ENCODE measurements at regions not wholly inside any gene's neighbourhood (a gene's known extent, or its start where the extent isn't known, plus 50 kb on each side); places are given as distances from the start of the nearest gene placed in this dataset.
"Not testable (repeated sequence)": the region's sequence is repeated elsewhere in the genome, so short reads cannot be mapped to it uniquely, and the experiment has no call there.

GRCh38 chr9:30609713-30610112, 1774.7 kb upstream of the ACO1 start:
- no peak for DNase-seq (ENCODE audit: low read depth in 4 of 4, low spot score in 3 of 4)

DNA sequence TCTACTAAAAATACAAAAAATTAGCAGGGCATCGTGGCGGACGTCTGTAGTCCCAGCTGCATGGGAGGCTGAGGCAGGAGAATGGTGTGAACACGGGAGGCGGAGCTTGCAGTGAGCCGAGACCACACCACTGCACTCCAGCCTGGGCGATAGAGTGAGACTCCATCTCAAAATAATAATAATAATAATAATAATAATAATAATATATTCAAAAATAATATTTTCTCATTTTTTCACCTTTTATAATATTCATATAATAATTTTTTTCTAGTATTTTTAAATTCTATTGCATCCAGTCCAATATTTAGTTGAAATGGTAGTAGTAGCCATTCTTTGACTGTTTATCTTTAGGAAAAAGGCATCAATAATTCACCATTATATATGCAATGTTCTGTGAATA, 1767.7 kb upstream of the ACO1 start:
- not testable (repeated sequence) for DNase-seq (ENCODE audit: low read depth in 4 of 4, low spot score in 3 of 4)

DNA sequence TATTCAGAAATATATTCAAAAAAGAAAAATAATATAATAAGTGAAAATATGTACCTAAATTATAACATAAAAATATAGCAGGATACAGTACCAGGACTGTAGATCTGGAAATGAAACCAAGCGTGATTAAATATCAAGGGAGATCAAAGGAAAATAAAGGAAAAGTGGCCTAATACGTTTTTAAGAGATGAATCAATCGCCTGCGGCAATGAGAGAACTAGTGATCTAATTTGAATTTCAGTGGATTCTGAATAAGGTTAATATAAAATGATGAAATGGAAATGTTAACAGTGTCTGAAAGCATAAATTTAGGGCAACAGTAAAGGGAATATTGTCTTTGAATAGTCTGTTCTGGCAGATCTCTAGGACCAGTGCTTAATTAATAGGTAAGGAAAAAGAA, 1761.9 kb upstream of the ACO1 start:
- no peak for DNase-seq (ENCODE audit: low read depth in 4 of 4, low spot score in 3 of 4)

DNA sequence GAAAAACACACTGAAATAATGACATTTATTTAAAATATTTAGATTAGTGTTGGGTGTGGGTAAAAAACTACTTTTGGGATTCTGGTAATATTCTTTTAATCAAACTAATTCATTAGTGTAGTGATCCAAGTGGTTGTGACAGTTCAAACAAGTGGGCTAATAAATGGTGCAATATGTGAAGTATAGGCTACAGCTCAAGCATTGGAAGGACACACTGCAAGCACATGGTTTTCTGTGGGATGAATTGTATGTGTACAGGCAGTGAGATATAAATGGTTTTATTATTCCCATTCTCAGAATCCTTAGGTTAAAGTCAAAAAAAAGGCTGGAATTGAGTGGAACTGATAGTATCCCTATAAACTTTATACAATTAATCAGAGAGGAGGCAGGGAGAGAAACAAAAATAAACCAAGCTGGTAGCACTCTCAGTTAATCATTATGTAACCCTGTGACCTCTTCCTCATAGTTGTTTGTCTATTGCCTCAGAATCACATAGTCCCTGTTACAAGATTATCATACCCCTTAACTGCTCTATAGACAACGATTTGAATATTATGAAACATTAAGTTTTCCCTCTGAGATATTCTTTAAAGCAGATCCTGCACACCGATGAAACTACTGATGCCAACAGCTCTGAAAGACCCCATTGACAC, 1755.4 kb upstream of the ACO1 start:
- no peak for DNase-seq (ENCODE audit: low read depth in 4 of 4, low spot score in 3 of 4)

GRCh38 chr9:30630459-30630858, 1754.0 kb upstream of the ACO1 start:
- no peak for DNase-seq (ENCODE audit: low read depth in 4 of 4, low spot score in 3 of 4)

GRCh38 chr9:30646639-30647038, 1737.8 kb upstream of the ACO1 start:
- not testable (repeated sequence) for DNase-seq (ENCODE audit: low read depth in 4 of 4, low spot score in 3 of 4)

DNA sequence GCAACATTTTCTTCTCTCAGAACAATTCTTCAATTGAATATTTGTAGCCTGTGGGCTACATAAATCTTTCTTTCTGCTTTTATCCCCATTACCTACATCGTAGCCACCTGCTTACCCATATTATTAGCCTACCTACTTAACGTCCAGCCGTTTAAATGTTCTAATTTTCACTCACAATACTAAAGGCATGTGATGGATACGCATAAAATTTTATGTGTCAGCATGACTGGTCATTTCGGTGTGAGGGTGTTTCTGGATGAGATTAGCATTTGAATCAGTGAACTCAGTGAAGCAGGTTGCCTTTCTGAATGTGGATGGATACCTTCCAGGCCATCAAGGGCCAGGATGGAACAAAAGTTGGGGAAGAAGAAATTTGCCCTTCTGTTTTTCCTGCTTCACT, 1722.5 kb upstream of the ACO1 start:
- no peak for DNase-seq (ENCODE audit: low read depth in 4 of 4, low spot score in 3 of 4)

DNA sequence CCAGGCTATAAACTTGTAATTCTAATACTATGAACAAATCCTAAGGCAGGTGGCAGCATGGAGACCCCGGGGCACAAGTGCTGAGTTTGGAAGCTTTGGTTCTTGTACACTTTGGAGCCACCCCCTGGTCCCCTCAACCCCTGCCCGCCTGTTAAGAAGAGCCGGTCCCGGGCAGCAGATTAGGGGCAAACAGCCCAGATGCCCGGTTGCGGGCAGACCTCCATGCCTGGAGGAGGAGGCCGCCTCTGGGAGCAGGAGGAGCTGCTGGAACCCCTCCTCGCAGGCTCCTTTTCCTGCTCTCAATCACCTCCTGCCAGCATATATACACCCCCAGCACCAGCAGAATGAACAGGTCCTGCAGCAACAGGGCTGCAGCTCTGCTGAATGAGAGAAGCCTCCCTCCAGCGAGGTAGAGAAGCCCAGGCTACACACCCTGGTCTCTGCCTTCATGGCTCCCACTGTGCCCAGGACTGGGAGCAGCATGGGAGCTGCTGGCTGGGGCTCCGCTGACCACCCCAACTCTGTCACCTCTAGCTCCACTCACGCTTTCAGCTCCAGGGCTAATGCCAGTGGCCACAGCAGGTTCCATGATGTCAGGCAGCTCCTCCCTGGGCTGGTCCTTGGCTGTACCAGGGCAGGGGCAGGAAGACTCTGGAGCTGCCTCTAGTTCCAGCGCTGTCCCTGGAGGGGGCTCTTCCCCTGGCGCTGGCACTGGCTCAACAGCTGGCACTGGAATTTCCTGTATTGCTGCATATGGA, 1713.5 kb upstream of the ACO1 start:
- no peak for DNase-seq (ENCODE audit: low read depth in 4 of 4, low spot score in 3 of 4)

- no peak for DNase-seq (ENCODE audit: low read depth in 4 of 4, low spot score in 3 of 4)
These were observed 1711.3 kb upstream of the ACO1 start for GRCh38 chr9:30673132-30673531.

DNA sequence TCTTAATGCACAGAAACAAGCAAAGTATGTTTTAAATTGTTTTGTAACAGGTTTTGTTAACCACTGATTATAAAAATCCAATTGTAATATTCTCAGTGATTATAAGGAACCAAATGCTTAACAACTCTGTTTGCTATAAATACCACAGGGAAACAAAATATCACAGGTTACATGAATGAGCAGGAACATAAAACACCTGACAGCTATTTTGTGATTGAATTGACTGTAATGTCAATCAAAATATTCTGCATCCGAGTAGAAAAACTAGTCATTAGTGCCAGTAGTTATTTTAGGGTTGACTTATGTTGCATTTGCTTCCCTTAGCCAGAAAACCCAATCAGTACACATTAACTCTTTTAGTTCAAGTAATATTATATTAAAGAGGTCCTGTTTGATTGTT, 1707.8 kb upstream of the ACO1 start:
- no peak for DNase-seq (ENCODE audit: low read depth in 4 of 4, low spot score in 3 of 4)

DNA sequence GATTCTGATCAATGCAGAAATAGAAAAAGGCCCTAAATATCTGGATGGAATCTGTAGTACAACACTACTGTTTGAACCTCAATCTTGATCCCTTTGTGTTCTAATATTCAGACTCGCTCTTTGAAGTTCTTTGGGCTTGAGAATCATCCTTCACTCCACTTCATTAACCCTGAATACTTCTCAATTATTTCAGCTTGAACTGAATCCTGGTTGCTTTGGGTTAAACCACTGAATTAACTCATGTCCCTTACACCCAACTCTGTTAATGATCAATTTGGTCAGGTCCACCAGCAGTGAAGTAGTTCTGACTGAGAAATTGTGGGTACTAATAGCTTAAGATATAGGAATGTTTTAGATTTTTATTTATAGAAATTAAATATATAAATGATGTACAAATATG, 1707.2 kb upstream of the ACO1 start:
- DNase-seq (ENCODE audit: low read depth in 4 of 4, low spot score in 3 of 4): peak in 1 of 4 donors; percentile 1

GRCh38 chr9:30688801-30689200, 1695.6 kb upstream of the ACO1 start:
- no peak for DNase-seq (ENCODE audit: low read depth in 4 of 4, low spot score in 3 of 4)

DNA sequence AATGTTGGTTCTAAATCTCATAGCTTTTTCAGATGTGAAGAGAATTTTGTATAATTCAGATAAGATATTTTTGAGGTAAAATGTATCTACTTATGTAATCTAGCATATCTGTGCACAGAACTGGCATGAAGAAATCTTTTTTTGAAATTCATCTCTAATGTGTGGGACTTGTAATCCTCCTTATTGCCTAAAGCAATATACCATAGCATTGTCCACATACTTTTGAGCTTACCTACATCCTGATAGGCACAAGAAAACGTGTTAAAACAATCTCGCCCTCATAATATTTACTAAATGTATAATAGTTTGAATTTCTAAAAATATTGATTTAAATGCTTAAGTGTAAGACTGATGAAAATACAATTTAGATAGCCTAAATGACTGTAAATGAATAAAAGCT, 1686.5 kb upstream of the ACO1 start:
- no peak for DNase-seq (ENCODE audit: low read depth in 4 of 4, low spot score in 3 of 4)

DNA sequence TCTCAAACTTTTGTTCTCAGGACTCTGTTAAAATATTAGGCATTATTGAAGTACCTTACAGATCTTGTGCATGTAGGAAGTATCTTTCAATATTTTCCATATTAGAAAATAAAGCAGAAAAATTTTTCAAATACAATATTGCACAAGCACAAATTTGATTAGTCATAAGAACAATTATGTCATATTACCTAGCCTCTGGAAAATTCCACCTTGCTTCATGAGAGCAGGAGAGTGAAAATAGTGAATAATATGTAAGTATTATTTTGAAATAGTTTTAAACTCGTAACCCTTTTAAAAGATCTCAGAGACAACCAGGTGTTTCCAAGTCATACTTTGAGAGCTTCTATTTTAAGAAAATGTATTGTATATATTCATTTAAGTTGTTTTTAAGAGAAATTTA, 1672.9 kb upstream of the ACO1 start:
- DNase-seq (ENCODE audit: low read depth in 4 of 4, low spot score in 3 of 4): no peak

GRCh38 chr9:30713243-30713642, 1671.2 kb upstream of the ACO1 start:
- no peak for DNase-seq (ENCODE audit: low read depth in 4 of 4, low spot score in 3 of 4)

GRCh38 chr9:30714389-30714788, 1670.1 kb upstream of the ACO1 start:
- DNase-seq (ENCODE audit: low read depth in 4 of 4, low spot score in 3 of 4): no peak

GRCh38 chr9:30718483-30718882, 1666.0 kb upstream of the ACO1 start:
- DNase-seq (ENCODE audit: low read depth in 4 of 4, low spot score in 3 of 4): no peak

- DNase-seq (ENCODE audit: low read depth in 4 of 4, low spot score in 3 of 4): peak in 3 of 4 donors; percentile 10 to 30 (median 11)
These were observed 1662.4 kb upstream of the ACO1 start for GRCh38 chr9:30722065-30722464.

DNA sequence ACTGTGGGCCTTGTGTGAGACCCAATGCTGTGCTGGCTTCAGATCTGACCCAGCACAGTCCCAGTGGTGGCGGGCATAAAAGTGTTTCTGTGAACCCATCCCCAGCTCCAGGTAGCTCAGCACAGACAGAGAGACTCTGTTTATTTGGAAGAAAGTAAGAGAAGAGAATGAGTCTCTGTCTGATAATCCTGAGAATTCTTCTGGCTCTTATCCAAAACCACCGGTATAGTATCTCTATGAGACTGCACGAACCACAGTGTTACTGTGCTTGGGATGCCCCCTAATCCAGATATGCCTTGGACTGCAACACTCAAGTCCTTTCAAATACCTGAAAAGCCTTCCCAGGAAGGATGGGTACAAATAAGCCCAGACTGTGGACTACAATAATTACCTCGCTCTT, 1660.8 kb upstream of the ACO1 start:
- DNase-seq (ENCODE audit: low read depth in 4 of 4, low spot score in 3 of 4): no peak

DNA sequence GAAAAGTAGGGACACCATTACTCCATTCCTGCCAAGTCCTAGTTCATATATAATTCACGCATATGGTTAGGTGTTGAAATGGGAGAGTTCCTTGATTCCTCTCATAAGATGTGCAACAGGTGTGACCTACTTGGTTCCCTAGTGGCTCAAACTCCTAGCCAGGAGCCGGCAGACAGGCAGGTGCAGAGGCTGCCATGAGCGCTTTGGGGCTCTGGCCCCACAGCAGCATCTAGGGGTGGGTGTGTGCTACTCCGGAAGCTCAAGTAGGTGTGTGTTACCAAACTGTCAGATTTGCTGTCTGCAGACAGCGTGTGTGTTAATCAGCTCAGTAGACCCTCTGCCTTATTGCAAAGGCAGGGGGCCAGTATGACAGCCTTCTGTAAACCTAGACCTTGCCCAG, 1652.4 kb upstream of the ACO1 start:
- DNase-seq (ENCODE audit: low read depth in 4 of 4, low spot score in 3 of 4): no peak

DNA sequence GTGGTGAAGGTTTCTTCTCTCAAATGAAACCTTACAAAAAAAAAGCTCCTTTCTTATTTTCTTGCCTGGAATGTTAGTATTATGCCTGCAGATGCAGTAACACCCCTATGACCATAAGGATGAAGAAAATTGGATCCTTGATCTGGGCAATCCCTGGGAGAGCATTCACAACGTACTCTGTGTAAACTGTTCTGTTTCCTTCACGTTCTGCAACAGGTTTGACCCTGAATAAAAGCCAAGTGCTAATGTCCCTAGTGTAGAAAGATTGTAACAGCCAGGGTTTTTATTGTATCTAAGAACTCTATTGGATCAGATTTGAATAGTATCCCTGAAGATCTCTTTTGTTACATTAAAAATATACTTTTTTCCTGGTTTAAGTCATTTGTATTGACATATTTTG, 1639.6 kb upstream of the ACO1 start:
- DNase-seq (ENCODE audit: low read depth in 4 of 4, low spot score in 3 of 4): no peak

- DNase-seq (ENCODE audit: low read depth in 4 of 4, low spot score in 3 of 4): no peak
These were observed 1637.9 kb upstream of the ACO1 start for GRCh38 chr9:30746589-30746988.

All from right renal pelvis (tissue), 4 donors.